CD4-positive, alpha-beta memory T cell (primary cell): ENCODE measurements at regions not wholly inside any gene's neighbourhood (a gene's known extent, or its start where the extent isn't known, plus 50 kb on each side); places are given as distances from the start of the nearest gene placed in this dataset.

ENCODE experiments used
- CTCF ChIA-PET: fragments of 350-600 bp; sonication (Branson Sonifier 250); formaldehyde crosslinking; loops from one replicate; lab custom pipeline; 2021; ENCODE audit warnings: inconsistent platforms; ENCODE audit not compliant: partially characterized antibody; lab: Charles Lee
- POLR2A ChIA-PET: fragments of 350-600 bp; sonication (Branson Sonifier 250); formaldehyde crosslinking; loops from one replicate; lab custom pipeline; 2021; ENCODE audit not compliant: partially characterized antibody; lab: Charles Lee
- DNase-seq, 5 donors: peaks; one replicate each; pipeline versions ENCODE4 v3.0.0 to v3.0.0-alpha.2; 2020 to 2022; ENCODE audit warnings: mixed read lengths in 1 of 5
- H3K27ac ChIP-seq: one replicate; pipeline ENCODE4 v1.7.0; 2013; ENCODE audit warnings: low read depth, low read length
- H3K27me3 ChIP-seq: 2 replicates; pipeline ENCODE4 v1.7.0; 2013; ENCODE audit warnings: mild to moderate bottlenecking, low read length, moderate library complexity; ENCODE audit not compliant: insufficient read depth
- H3K36me3 ChIP-seq: 2 replicates; pipeline ENCODE4 v1.7.0; 2013; ENCODE audit warnings: mild to moderate bottlenecking, low read length, moderate library complexity; ENCODE audit not compliant: insufficient read depth
- H3K4me1 ChIP-seq: 2 replicates; pipeline ENCODE4 v1.7.0; 2013; ENCODE audit warnings: mild to moderate bottlenecking, low read length, moderate library complexity; ENCODE audit not compliant: insufficient read depth
- H3K4me3 ChIP-seq, 2 donors: one replicate each; pipeline ENCODE4 v1.7.0; 2013; ENCODE audit warnings: low read length in 2 of 2, mild to moderate bottlenecking in 1 of 2
- H3K9me3 ChIP-seq, 2 donors: one replicate each; pipeline ENCODE4 v1.7.0; 2013; ENCODE audit warnings: low read length in 2 of 2, control low read depth in 1 of 2; ENCODE audit not compliant: control insufficient read depth in 1 of 2
- H3K27ac Mint-ChIP-seq, 7 donors: one replicate each; pipeline ENCODE4 v1.8.0; 2020 to 2021; ENCODE audit warnings: mixed read lengths in 7 of 7, mild to moderate bottlenecking in 6 of 7, inconsistent platforms in 3 of 7, moderate library complexity in 3 of 7
- H3K27me3 Mint-ChIP-seq, 2 donors: one replicate each; pipeline ENCODE4 v1.8.0; 2020 to 2021; ENCODE audit warnings: mixed read lengths in 2 of 2
- H3K36me3 Mint-ChIP-seq, 2 donors: one replicate each; pipeline ENCODE4 v1.8.0; 2020 to 2021; ENCODE audit warnings: mixed read lengths in 2 of 2, inconsistent platforms in 1 of 2, mild to moderate bottlenecking in 1 of 2
- H3K4me1 Mint-ChIP-seq, 4 donors: one replicate each; pipeline ENCODE4 v1.8.0; 2020 to 2021; ENCODE audit warnings: mixed read lengths in 4 of 4, mild to moderate bottlenecking in 1 of 4
- H3K4me3 Mint-ChIP-seq, 8 donors: one replicate each; pipeline ENCODE4 v1.8.0; 2020 to 2021; ENCODE audit warnings: mixed read lengths in 8 of 8, mild to moderate bottlenecking in 7 of 8, moderate library complexity in 6 of 8, inconsistent platforms in 3 of 8
- H3K9me3 Mint-ChIP-seq, 8 donors: one replicate each; pipeline ENCODE4 v1.8.0; 2020 to 2021; ENCODE audit warnings: mixed read lengths in 8 of 8, mild to moderate bottlenecking in 5 of 8, inconsistent platforms in 3 of 8, moderate library complexity in 1 of 8
- intact Hi-C: fragments of 100-400 bp; cut with micrococcal nuclease; formaldehyde crosslinking; loops from one replicate; pipeline ENCODE4 v1.15.1; 2023

GRCh38 chr11:134642206-134642605 lies 230.2 kb upstream of the B3GAT1 start:
- Mint-ChIP-seq H3K9me3 (no peaks in the 10 kb centered on the region), H3K4me3 (no peak overlapping the region), H3K4me1 (no peaks in the 10 kb centered on the region), H3K27ac (no peak overlapping the region), H3K36me3 (no peaks in the 10 kb centered on the region), H3K27me3 (peaks cover 5 to 22% of the 10 kb centered on the region in 2 donors)
- no peaks in the 10 kb centered on the region for H3K9me3 ChIP-seq
- DNase-seq, result no peak
- H3K36me3 ChIP-seq, result no peaks in the 10 kb centered on the region
- no peak overlapping the region for H3K4me3 ChIP-seq
- no peaks in the 10 kb centered on the region for H3K27me3 ChIP-seq
- ChIA-PET CTCF (no interaction called here), POLR2A (no interaction called here)
- no peaks in the 10 kb centered on the region for H3K4me1 ChIP-seq
- H3K27ac ChIP-seq, result no peak overlapping the region
- intact Hi-C loops, result no loop called here

DNA sequence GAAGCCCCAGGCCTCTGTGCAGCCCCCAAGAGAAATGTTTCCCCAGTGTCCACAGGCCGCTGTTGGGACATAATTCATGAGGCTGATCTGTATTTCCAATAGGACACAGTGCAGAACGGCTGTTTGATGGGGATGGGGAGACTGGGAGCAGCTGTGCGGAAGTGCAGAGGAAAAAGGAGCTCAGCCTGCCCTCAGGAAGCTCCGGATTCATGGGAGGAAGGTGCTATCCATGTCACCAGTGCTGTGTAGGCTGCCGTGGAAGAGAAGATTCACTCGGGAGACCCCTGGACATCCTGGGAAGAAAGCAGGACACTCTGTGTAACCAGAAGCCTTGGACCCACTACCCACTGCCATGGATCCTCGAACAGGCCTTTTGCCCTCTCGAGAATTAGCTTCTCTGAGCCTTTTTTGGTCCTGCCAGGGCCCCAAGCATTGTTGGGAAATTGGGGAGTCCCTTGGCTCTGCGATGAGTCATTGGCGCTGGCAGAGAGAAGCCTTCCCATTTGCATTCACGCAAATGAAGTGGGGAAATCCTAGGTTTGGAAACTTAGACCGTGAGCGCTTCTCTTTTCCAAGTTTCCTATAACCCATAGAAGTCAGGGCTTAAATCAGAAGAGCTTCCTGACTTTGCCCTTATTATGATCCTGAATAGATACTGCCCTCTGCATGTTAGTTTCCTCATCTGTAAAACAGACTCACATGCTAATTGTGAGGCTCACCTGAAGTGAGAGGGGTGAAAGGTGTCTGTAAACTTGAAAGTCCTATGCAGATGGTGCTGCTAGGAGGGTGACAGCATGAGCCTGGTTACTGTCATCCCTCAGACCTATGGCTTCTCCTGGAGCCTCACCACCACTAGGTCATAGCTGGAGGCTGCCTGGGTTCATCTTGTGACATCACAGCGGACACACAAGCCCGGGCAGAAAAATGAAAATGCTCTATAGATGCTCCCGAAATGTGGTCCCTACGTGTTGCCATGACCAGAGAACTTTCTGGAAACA lies 229.2 kb upstream of the B3GAT1 start:
- CTCF ChIA-PET, result no interaction called here
- Histone ChIP-seq H3K27ac (no peak overlapping the region), H3K27me3 (no peaks in the 10 kb centered on the region), H3K4me3 (no peak overlapping the region), H3K9me3 (no peaks in the 10 kb centered on the region), H3K36me3 (no peaks in the 10 kb centered on the region), H3K4me1 (no peaks in the 10 kb centered on the region)
- POLR2A ChIA-PET, result no interaction called here
- H3K4me3 Mint-ChIP-seq, result no peak overlapping the region
- no peaks in the 10 kb centered on the region for H3K36me3 Mint-ChIP-seq
- H3K9me3 Mint-ChIP-seq, result no peaks in the 10 kb centered on the region
- H3K4me1 Mint-ChIP-seq, result no peaks in the 10 kb centered on the region
- intact Hi-C loops, result no loop called here
- no peak for DNase-seq
- H3K27ac Mint-ChIP-seq, result no peak overlapping the region
- peaks cover 5 to 18% of the 10 kb centered on the region in 2 donors for H3K27me3 Mint-ChIP-seq

DNA sequence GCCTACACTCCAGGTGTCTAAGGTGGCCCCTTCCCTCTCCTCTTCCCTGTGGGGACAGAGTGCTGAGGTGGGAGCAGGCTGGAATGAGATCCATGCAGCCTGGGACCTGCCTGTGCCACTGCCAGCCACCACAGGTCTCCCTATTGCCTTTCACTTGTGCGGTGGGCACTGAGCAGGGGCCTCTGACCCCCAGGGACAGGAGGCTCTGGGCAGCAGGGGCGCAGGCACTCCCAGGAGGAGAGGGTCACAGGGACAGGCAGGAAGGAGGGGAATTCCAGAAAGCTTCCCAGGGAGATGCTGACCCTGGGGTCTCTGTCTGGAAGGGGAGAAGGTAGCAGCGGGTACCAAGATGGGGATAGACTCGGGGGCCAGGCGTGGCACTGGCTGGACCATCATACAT lies 228.5 kb upstream of the B3GAT1 start:
- ChIA-PET POLR2A (no interaction called here), CTCF (no interaction called here)
- H3K27me3 Mint-ChIP-seq, result peaks cover 7 to 18% of the 10 kb centered on the region in 2 donors
- no peaks in the 10 kb centered on the region for H3K9me3 Mint-ChIP-seq
- no peak overlapping the region for H3K27ac ChIP-seq
- H3K9me3 ChIP-seq, result no peaks in the 10 kb centered on the region
- H3K4me3 ChIP-seq, result no peak overlapping the region
- no peaks in the 10 kb centered on the region for H3K27me3 ChIP-seq
- no peak overlapping the region for H3K27ac Mint-ChIP-seq
- DNase-seq, result no peak
- no peak overlapping the region for H3K4me3 Mint-ChIP-seq
- H3K4me1 Mint-ChIP-seq, result no peaks in the 10 kb centered on the region
- no peaks in the 10 kb centered on the region for H3K36me3 Mint-ChIP-seq
- no peaks in the 10 kb centered on the region for H3K4me1 ChIP-seq
- H3K36me3 ChIP-seq, result no peaks in the 10 kb centered on the region
- intact Hi-C loops, result no loop called here

- Histone ChIP-seq H3K4me3 (no peak overlapping the region), H3K9me3 (no peaks in the 10 kb centered on the region), H3K27me3 (no peaks in the 10 kb centered on the region), H3K4me1 (no peaks in the 10 kb centered on the region), H3K36me3 (no peaks in the 10 kb centered on the region), H3K27ac (no peak overlapping the region)
- Mint-ChIP-seq H3K9me3 (no peaks in the 10 kb centered on the region), H3K4me3 (no peak overlapping the region), H3K27me3 (peaks cover 7 to 14% of the 10 kb centered on the region in 2 donors), H3K36me3 (no peaks in the 10 kb centered on the region), H3K27ac (no peak overlapping the region), H3K4me1 (no peaks in the 10 kb centered on the region)
- POLR2A ChIA-PET, result no interaction called here
- intact Hi-C loops, result no loop called here
- CTCF ChIA-PET, result no interaction called here
- no peak for DNase-seq
Observed at GRCh38 chr11:134639586-134640330, 227.7 kb upstream of the B3GAT1 start.

GRCh38 chr11:134638796-134639430 lies 226.9 kb upstream of the B3GAT1 start:
- H3K27me3 ChIP-seq, result no peaks in the 10 kb centered on the region
- H3K4me1 Mint-ChIP-seq, result no peaks in the 10 kb centered on the region
- no peak overlapping the region for H3K4me3 Mint-ChIP-seq
- H3K36me3 ChIP-seq, result no peaks in the 10 kb centered on the region
- H3K27me3 Mint-ChIP-seq, result peaks cover 7 to 16% of the 10 kb centered on the region in 2 donors
- ChIA-PET POLR2A (no interaction called here), CTCF (no interaction called here)
- no peak for DNase-seq
- intact Hi-C loops, result no loop called here
- no peaks in the 10 kb centered on the region for H3K9me3 Mint-ChIP-seq
- H3K27ac Mint-ChIP-seq, result no peak overlapping the region
- no peak overlapping the region for H3K4me3 ChIP-seq
- H3K27ac ChIP-seq, result no peak overlapping the region
- no peaks in the 10 kb centered on the region for H3K9me3 ChIP-seq
- no peaks in the 10 kb centered on the region for H3K4me1 ChIP-seq
- no peaks in the 10 kb centered on the region for H3K36me3 Mint-ChIP-seq

DNA sequence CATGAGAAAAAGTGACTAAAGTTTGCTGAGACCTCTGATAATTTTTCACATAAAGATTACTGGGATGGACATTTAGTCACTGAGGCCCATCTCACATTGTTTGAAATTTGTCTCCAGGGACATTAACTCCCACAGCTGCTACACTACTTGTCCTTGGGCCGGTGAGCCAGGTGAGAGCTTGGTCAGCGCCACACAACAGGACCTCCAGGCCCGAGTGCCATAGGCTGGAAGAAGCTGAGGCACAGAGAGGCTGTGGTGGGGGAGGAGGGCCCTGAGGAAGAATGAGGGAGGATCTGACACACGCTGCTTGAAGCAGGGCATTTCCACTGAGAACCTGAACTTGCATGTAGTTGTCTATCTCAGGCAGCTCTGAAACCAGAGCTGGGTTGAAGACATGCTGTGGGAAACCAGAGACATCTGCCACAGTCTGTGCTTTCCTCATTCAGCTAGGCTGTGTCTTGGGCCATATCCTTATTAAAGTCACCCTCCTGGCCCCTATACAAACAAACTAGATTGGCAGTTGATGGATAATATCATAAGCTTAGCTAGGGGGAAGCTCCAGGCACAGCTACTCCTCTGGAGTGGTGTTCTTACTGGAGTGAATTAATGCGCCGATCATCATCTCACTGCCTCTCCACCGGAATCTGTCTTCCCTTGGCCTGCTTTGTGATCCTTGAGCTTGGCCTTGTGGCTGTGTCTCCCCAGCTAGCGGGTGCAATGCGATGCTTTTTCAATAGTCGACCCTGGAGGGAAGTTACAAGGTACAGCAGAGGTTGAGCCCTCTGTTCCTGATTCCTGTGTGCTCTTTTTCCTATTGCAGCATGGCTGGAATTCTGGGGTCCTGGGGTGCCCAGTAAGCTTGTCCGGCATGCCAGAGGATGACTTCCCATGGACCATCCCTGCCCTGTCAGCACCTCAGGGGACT lies 225.3 kb upstream of the B3GAT1 start:
- DNase-seq, result no peak
- H3K36me3 Mint-ChIP-seq, result no peaks in the 10 kb centered on the region
- peaks cover 5 to 15% of the 10 kb centered on the region in 2 donors for H3K27me3 Mint-ChIP-seq
- H3K9me3 ChIP-seq, result no peaks in the 10 kb centered on the region
- H3K9me3 Mint-ChIP-seq, result no peaks in the 10 kb centered on the region
- H3K36me3 ChIP-seq, result no peaks in the 10 kb centered on the region
- no peaks in the 10 kb centered on the region for H3K4me1 Mint-ChIP-seq
- intact Hi-C loops, result no loop called here
- no peaks in the 10 kb centered on the region for H3K4me1 ChIP-seq
- no peaks in the 10 kb centered on the region for H3K27me3 ChIP-seq
- H3K4me3 Mint-ChIP-seq, result no peak overlapping the region
- CTCF ChIA-PET, result no interaction called here
- H3K27ac ChIP-seq, result no peak overlapping the region
- POLR2A ChIA-PET, result no interaction called here
- H3K4me3 ChIP-seq, result no peak overlapping the region
- peak overlapping the region in 1 of 7 donors; percentile 37 for H3K27ac Mint-ChIP-seq
